OCI-LY7 (cell line): ENCODE measurements at regions not wholly inside any gene's neighbourhood (a gene's known extent, or its start where the extent isn't known, plus 50 kb on each side); places are given as distances from the start of the nearest gene placed in this dataset.
"Not testable (repeated sequence)": the region's sequence is repeated elsewhere in the genome, so short reads cannot be mapped to it uniquely, and the experiment has no call there.

Source experiments
- CTCF ChIP-seq: fragments of 200-600 bp; sonication (generic); conservative IDR thresholded peaks from 2 replicates; pipeline ENCODE4 v1.5.1; 2014; ENCODE audit warnings: mild to moderate bottlenecking, antibody characterized with exemption, low read length, moderate library complexity, mixed read lengths
- EZH2phosphoT487 ChIP-seq: fragments of 200-600 bp; sonication (generic); IDR thresholded peaks from 2 replicates; pipeline ENCODE4 v1.6.1; 2018; ENCODE audit warnings: low read depth, borderline replicate concordance, mild to moderate bottlenecking, mixed run types, antibody characterized with exemption, low read length, moderate library complexity, mixed read lengths

- TF ChIP-seq CTCF, EZH2phosphoT487: not testable (repeated sequence)
These were observed 157.7 kb downstream of the BRD1 start for GRCh38 chr22:49669969-49670455.
